CD4-positive, CD25-positive, alpha-beta regulatory T cell (primary cell): ENCODE measurements at regions not wholly inside any gene's neighbourhood (a gene's known extent, or its start where the extent isn't known, plus 50 kb on each side); places are given as distances from the start of the nearest gene placed in this dataset.
"Not testable (repeated sequence)": the region's sequence is repeated elsewhere in the genome, so short reads cannot be mapped to it uniquely, and the experiment has no call there.

Experiments
- ATAC-seq, 2 donors: fragments of 150-1000 bp; cut with Tn5 transposase; one replicate each; pipeline ENCODE4 v1.10.0; 2021; ENCODE audit warnings: low read depth in 2 of 2, moderate number of reproducible peaks in 2 of 2, moderate library complexity in 1 of 2
- DNase-seq, 3 donors: peaks; one replicate each; pipeline versions ENCODE4 v3.0.0 to v3.0.0-alpha.2; 2012 to 2022; ENCODE audit warnings: mixed read lengths in 1 of 3
- H3K27ac ChIP-seq: one replicate; pipeline ENCODE4 v1.7.0; 2013; ENCODE audit warnings: mild to moderate bottlenecking, low read length; ENCODE audit not compliant: insufficient read depth, poor library complexity, severe bottlenecking
- H3K27me3 ChIP-seq: one replicate; pipeline ENCODE4 v1.7.0; 2013; ENCODE audit warnings: low read length; ENCODE audit not compliant: control insufficient read depth, insufficient read depth
- H3K36me3 ChIP-seq: one replicate; pipeline ENCODE4 v1.7.0; 2013; ENCODE audit warnings: mild to moderate bottlenecking, low read length, moderate library complexity; ENCODE audit not compliant: control insufficient read depth, insufficient read depth
- H3K4me1 ChIP-seq: 2 replicates; pipeline ENCODE4 v1.7.0; 2013; ENCODE audit warnings: mild to moderate bottlenecking, low read length; ENCODE audit not compliant: insufficient read depth, control insufficient read depth, poor library complexity, severe bottlenecking
- H3K4me3 ChIP-seq: one replicate; pipeline ENCODE4 v1.7.0; 2013; ENCODE audit warnings: low read depth, mild to moderate bottlenecking, low read length, moderate library complexity
- H3K9me3 ChIP-seq, 2 experiments: 1 replicate in 1 of 2; 2 replicates in 1 of 2; pipeline ENCODE4 v1.7.0; 2013; ENCODE audit warnings: low read length in 2 of 2, mild to moderate bottlenecking in 1 of 2, moderate library complexity in 1 of 2; ENCODE audit not compliant: control insufficient read depth in 2 of 2
- H3K27ac Mint-ChIP-seq, 3 donors: one replicate each; pipeline ENCODE4 v1.8.0; 2020 to 2022; ENCODE audit warnings: mild to moderate bottlenecking in 3 of 3, mixed read lengths in 3 of 3, moderate library complexity in 2 of 3
- H3K27me3 Mint-ChIP-seq: one replicate; pipeline ENCODE4 v1.8.0; 2022; ENCODE audit warnings: mild to moderate bottlenecking, mixed read lengths
- H3K36me3 Mint-ChIP-seq: one replicate; pipeline ENCODE4 v1.8.0; 2020; ENCODE audit warnings: mixed read lengths
- H3K4me1 Mint-ChIP-seq, 4 donors: one replicate each; pipeline ENCODE4 v1.8.0; 2020 to 2022; ENCODE audit warnings: mixed read lengths in 4 of 4, mild to moderate bottlenecking in 1 of 4
- H3K4me3 Mint-ChIP-seq, 4 donors: one replicate each; pipeline ENCODE4 v1.8.0; 2020 to 2022; ENCODE audit warnings: mild to moderate bottlenecking in 4 of 4, mixed read lengths in 4 of 4, moderate library complexity in 3 of 4
- H3K9me3 Mint-ChIP-seq, 7 donors: one replicate each; pipeline ENCODE4 v1.8.0; 2020 to 2022; ENCODE audit warnings: mixed read lengths in 7 of 7, mild to moderate bottlenecking in 3 of 7, moderate library complexity in 2 of 7

- no peaks in the 10 kb centered on the region for H3K27me3 ChIP-seq
- ATAC-seq: no peak
- H3K9me3 Mint-ChIP-seq: peaks cover 0 to 18% (median 5%) of the 10 kb centered on the region in 7 donors
- H3K4me3 Mint-ChIP-seq: no peak overlapping the region
- H3K27me3 Mint-ChIP-seq: no peaks in the 10 kb centered on the region
- no peak overlapping the region for H3K27ac ChIP-seq
- no peaks in the 10 kb centered on the region for H3K36me3 Mint-ChIP-seq
- H3K4me1 ChIP-seq: no peaks in the 10 kb centered on the region
- H3K4me1 Mint-ChIP-seq: no peaks in the 10 kb centered on the region
- H3K36me3 ChIP-seq: no peaks in the 10 kb centered on the region
- no peak for DNase-seq
- no peaks in the 10 kb centered on the region for H3K9me3 ChIP-seq
- H3K27ac Mint-ChIP-seq: no peak overlapping the region
- H3K4me3 ChIP-seq: no peak overlapping the region
Measured at GRCh38 chr2:122795763-122796162, 1040.3 kb downstream of the TSN start.

- ATAC-seq (no peak), DNase-seq (no peak)
- H3K27ac Mint-ChIP-seq: no peak overlapping the region
- no peak overlapping the region for H3K27ac ChIP-seq
- no peaks in the 10 kb centered on the region for H3K4me1 Mint-ChIP-seq
- no peaks in the 10 kb centered on the region for H3K27me3 Mint-ChIP-seq
- no peaks in the 10 kb centered on the region for H3K27me3 ChIP-seq
- H3K36me3 ChIP-seq: no peaks in the 10 kb centered on the region
- H3K36me3 Mint-ChIP-seq: no peaks in the 10 kb centered on the region
- peaks cover 0 to 2% of the 10 kb centered on the region in 2 experiments for H3K9me3 ChIP-seq
- H3K4me3 Mint-ChIP-seq: no peak overlapping the region
- H3K4me3 ChIP-seq: no peak overlapping the region
- no peaks in the 10 kb centered on the region for H3K4me1 ChIP-seq
- peaks cover 0 to 12% (median 8%) of the 10 kb centered on the region in 7 donors for H3K9me3 Mint-ChIP-seq
Measured at GRCh38 chr2:122799391-122799790, 1043.9 kb downstream of the TSN start.

- Mint-ChIP-seq H3K4me3 (no peak overlapping the region), H3K27ac (no peak overlapping the region), H3K36me3 (no peaks in the 10 kb centered on the region), H3K4me1 (no peaks in the 10 kb centered on the region), H3K9me3 (peaks cover 0 to 8% (median 4%) of the 10 kb centered on the region in 7 donors), H3K27me3 (no peaks in the 10 kb centered on the region)
- ATAC-seq (no peak), DNase-seq (no peak)
- Histone ChIP-seq H3K4me3 (no peak overlapping the region), H3K4me1 (no peaks in the 10 kb centered on the region), H3K36me3 (no peaks in the 10 kb centered on the region), H3K9me3 (peaks cover 0 to 2% of the 10 kb centered on the region in 2 experiments), H3K27me3 (no peaks in the 10 kb centered on the region), H3K27ac (no peak overlapping the region)
Measured at GRCh38 chr2:122800781-122801180, 1045.3 kb downstream of the TSN start.

- no peaks in the 10 kb centered on the region for H3K4me1 ChIP-seq
- H3K4me3 ChIP-seq: no peak overlapping the region
- DNase-seq: no peak
- ATAC-seq: no peak
- peaks cover 4 to 6% of the 10 kb centered on the region in 2 experiments for H3K9me3 ChIP-seq
- H3K27me3 ChIP-seq: no peaks in the 10 kb centered on the region
- no peaks in the 10 kb centered on the region for H3K36me3 ChIP-seq
- no peak overlapping the region for H3K27ac ChIP-seq
- Mint-ChIP-seq H3K4me3 (no peak overlapping the region), H3K27me3 (no peaks in the 10 kb centered on the region), H3K4me1 (no peaks in the 10 kb centered on the region), H3K36me3 (no peaks in the 10 kb centered on the region), H3K27ac (no peak overlapping the region), H3K9me3 (peaks cover 2 to 10% (median 6%) of the 10 kb centered on the region in 7 donors)
Measured at GRCh38 chr2:122804494-122804893, 1049.0 kb downstream of the TSN start.

GRCh38 chr2:122805346-122805745 lies 1049.9 kb downstream of the TSN start:
- H3K4me1 Mint-ChIP-seq: no peaks in the 10 kb centered on the region
- no peak overlapping the region for H3K27ac Mint-ChIP-seq
- no peaks in the 10 kb centered on the region for H3K36me3 Mint-ChIP-seq
- H3K4me3 Mint-ChIP-seq: no peak overlapping the region
- peaks cover 4 to 6% of the 10 kb centered on the region in 2 experiments for H3K9me3 ChIP-seq
- ATAC-seq: no peak
- no peak overlapping the region for H3K27ac ChIP-seq
- H3K27me3 ChIP-seq: no peaks in the 10 kb centered on the region
- H3K36me3 ChIP-seq: no peaks in the 10 kb centered on the region
- H3K27me3 Mint-ChIP-seq: no peaks in the 10 kb centered on the region
- H3K4me1 ChIP-seq: no peaks in the 10 kb centered on the region
- H3K9me3 Mint-ChIP-seq: peaks cover 0 to 11% (median 7%) of the 10 kb centered on the region in 7 donors
- no peak for DNase-seq
- H3K4me3 ChIP-seq: no peak overlapping the region

GRCh38 chr2:122808286-122808969 lies 1053.0 kb downstream of the TSN start:
- no peak for DNase-seq
- ATAC-seq: no peak
- peaks cover 4 to 6% of the 10 kb centered on the region in 2 experiments for H3K9me3 ChIP-seq
- H3K4me3 Mint-ChIP-seq: no peak overlapping the region
- H3K4me1 ChIP-seq: no peaks in the 10 kb centered on the region
- no peak overlapping the region for H3K4me3 ChIP-seq
- H3K27ac Mint-ChIP-seq: no peak overlapping the region
- no peaks in the 10 kb centered on the region for H3K36me3 Mint-ChIP-seq
- no peaks in the 10 kb centered on the region for H3K27me3 Mint-ChIP-seq
- H3K27ac ChIP-seq: no peak overlapping the region
- H3K27me3 ChIP-seq: no peaks in the 10 kb centered on the region
- no peaks in the 10 kb centered on the region for H3K4me1 Mint-ChIP-seq
- H3K36me3 ChIP-seq: no peaks in the 10 kb centered on the region
- H3K9me3 Mint-ChIP-seq: peaks cover 0 to 16% (median 9%) of the 10 kb centered on the region in 7 donors

GRCh38 chr2:122812214-122812613 lies 1056.8 kb downstream of the TSN start:
- H3K27me3 ChIP-seq, H3K27ac Mint-ChIP-seq, H3K36me3 Mint-ChIP-seq, ATAC-seq, H3K27me3 Mint-ChIP-seq, H3K4me1 Mint-ChIP-seq, DNase-seq, H3K4me3 Mint-ChIP-seq, H3K36me3 ChIP-seq, H3K4me1 ChIP-seq, H3K27ac ChIP-seq, H3K9me3 ChIP-seq, H3K4me3 ChIP-seq: not testable (repeated sequence)
- H3K9me3 Mint-ChIP-seq: peaks cover 0 to 20% (median 6%) of the 10 kb centered on the region in 7 donors

- DNase-seq (no peak), ATAC-seq (no peak)
- no peaks in the 10 kb centered on the region for H3K4me1 Mint-ChIP-seq
- no peaks in the 10 kb centered on the region for H3K27me3 Mint-ChIP-seq
- H3K9me3 Mint-ChIP-seq: peaks cover 2 to 15% (median 9%) of the 10 kb centered on the region in 7 donors
- no peak overlapping the region for H3K4me3 Mint-ChIP-seq
- no peak overlapping the region for H3K27ac Mint-ChIP-seq
- no peaks in the 10 kb centered on the region for H3K4me1 ChIP-seq
- no peaks in the 10 kb centered on the region for H3K9me3 ChIP-seq
- no peak overlapping the region for H3K4me3 ChIP-seq
- no peak overlapping the region for H3K27ac ChIP-seq
- no peaks in the 10 kb centered on the region for H3K27me3 ChIP-seq
- no peaks in the 10 kb centered on the region for H3K36me3 ChIP-seq
- no peaks in the 10 kb centered on the region for H3K36me3 Mint-ChIP-seq
Measured at GRCh38 chr2:122815120-122815519, 1059.7 kb downstream of the TSN start.
